NAMALWA (cell line): ENCODE measurements at regions not wholly inside any gene's neighbourhood (a gene's known extent, or its start where the extent isn't known, plus 50 kb on each side); places are given as distances from the start of the nearest gene placed in this dataset.
"Not testable (repeated sequence)": the region's sequence is repeated elsewhere in the genome, so short reads cannot be mapped to it uniquely, and the experiment has no call there.

Source experiments
- DNase-seq: peaks from one replicate; pipeline ENCODE4 v3.0.0-alpha.2; 2015; ENCODE audit warnings: low spot score

DNA sequence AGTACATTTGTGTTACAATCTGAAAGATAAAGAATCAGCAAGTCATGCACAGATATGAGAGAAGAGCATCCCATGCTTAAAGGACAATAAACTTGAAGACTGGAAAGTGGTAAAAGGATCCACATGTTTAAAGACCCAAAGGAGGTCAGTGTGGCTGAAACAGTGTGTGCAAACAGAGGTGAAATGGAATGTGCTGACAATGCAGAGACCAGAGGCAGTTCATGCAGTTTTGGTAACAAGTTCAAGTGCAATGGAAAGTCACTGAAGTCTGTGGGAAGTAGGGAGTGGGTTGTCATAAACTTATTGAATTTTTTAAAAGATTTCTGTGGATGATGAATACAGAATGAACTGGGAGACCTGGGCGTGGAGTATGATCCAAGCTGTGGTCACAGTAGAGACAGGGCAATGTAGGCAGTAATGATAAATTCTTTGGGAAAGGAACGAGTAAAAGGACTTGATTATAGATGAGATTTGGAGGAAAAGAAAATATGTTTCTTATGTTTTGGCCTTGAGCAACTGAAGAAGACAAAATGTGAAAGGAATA lies 408.0 kb downstream of the HGF start:
- DNase-seq: no peak

DNA sequence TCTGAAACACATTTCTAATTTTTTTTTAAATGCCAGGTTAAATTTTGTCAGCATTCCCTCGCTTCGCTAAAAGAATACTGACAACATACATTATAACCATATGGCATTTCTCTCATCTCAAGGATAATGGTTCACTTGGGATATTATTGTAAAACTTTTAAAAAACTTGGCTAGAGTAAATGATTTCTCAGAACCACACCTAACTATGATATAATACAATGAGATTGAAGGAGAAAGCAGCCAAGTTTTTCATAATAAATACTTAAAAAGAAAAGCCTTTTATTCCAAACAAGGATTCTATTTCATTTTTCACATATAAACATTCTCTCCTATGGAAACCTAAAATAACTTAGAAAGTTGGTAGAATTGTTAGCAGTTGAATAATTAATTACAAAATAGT lies 413.9 kb downstream of the HGF start:
- no peak for DNase-seq

DNA sequence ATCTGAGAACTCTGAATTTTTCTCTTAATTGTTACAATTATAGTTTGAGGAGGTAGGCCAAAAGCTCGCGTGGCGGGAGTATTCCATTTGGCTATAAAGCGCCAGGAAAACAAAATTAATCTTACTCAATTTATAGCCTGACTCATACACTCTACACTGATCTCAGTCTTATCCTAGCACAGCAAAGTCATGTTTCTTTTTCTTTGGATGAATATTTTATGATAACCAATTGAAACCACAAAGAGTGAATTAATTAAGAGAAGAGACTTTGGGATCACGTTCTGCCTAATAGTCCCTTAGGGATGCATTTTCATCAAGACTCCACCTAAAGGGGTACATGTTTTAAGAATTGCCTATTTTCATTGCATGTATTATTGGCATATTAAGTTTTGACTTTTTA lies 420.8 kb downstream of the HGF start:
- no peak for DNase-seq

DNA sequence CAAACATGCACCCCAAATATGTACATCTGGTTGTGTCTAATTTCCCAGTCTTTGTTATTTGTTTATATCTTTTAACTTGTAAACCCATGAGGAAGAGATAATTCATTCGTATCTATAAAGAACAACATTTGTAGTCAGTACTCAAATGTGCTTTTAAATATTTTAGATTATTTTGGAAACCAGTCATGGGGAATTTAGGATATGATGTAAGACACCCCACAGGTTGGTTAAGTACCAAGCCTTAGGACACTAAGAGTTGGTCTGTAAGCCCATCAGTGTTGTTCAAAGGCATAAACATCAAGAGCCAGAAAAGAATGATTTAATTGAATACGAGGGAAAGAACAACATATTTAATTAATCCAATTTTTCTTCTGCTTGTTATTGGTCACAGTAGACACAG lies 421.1 kb upstream of the SEMA3C start:
- DNase-seq: no peak

DNA sequence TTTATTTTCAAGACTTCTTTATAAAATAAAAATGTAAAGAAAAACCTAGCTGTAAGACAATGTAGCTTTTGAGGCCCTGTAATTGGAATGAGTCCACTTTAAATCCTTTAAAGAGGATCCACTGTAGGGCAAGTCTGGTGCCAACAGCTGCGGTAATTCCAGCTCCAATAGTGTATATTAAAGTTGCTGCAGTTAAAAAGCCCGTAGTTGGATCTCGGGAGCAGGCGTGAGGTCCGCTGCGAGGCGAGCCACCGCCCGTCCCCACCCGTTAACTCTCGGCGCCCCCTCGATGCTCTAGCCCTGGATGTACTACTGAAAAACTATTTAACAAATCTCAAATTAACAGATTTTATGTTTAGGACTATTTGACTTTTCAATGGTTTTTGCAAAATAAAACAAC lies 414.7 kb upstream of the SEMA3C start:
- DNase-seq: no peak

DNA sequence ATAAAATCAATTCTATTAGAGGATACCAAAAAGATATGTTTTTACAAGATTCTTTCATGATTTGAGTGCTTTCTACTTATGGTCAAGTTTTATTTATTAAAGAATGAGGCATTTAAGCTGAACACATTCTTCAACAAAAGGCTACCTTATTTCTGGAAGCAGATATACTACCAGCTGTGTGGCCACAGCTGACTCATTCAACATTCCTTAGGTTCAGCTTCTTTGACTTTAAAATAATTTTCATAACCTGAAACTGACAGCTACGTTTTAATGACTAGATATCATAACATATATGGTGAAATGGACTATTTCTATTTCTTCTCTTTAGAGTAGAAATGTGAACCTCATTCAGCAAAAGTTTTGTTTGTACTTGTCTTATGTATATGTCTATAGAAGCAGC lies 414.2 kb upstream of the SEMA3C start:
- DNase-seq: no peak

DNA sequence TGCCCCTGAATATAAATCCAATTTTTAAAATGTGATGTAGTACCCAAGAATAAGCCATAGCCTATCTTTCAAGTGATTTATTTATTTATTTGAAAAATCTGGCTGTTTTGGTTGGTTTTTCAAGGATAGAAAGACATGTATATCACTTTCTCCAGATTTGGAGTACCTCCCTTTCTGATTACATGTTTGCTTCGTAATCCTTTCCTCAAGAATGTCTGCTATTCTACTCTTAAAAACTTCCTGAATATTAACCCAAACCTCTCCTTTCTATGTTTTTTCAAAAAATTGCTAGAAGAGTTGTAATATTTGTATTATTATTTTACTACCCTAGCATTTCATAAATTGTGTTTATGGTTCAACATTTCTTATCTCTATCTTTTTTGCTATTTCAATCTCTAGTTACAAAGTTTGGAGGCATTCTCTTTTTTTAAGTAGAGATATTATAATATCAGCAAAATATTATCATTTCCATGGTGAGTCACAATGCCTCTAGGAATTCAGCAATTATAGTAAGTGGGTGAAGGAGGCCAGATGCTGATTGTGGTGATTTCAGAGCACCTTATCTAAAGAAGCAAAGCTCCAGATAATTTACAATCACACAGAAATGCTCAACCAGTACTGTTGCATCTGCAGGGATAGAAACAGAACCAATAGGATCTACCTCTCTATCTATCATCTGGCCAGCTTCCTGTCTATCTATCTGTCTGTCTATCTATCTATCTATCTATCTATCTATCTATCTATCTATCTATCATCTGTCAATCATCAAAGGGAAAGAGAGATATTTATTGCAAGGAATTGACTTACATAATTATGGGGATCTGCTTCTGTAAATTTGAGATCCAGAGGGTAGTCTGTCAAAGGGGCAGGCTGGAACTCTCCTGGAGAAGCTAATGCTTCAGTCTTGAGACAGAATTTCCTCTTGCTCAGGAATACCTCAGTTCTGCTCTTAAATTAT lies 412.5 kb upstream of the SEMA3C start:
- DNase-seq: no peak

DNA sequence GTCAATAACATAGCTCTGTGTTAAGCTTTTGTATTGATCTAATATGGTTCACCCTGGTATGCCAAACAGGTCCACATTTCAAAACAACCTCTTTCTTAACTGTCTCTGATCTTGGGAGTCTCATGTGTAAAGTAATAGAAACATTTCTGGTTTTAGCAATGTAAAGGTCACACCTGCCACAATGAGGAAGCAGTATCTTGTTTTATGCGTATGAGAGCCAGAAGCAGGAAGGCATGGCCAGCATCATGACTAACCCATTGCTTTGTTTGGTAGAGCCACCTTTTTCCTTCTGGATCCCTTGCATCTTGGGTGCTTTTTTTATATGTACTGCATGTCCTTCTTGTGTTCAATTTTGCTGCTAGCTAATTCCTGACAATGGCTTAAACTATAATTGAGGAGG lies 411.3 kb upstream of the SEMA3C start:
- DNase-seq: no peak

DNA sequence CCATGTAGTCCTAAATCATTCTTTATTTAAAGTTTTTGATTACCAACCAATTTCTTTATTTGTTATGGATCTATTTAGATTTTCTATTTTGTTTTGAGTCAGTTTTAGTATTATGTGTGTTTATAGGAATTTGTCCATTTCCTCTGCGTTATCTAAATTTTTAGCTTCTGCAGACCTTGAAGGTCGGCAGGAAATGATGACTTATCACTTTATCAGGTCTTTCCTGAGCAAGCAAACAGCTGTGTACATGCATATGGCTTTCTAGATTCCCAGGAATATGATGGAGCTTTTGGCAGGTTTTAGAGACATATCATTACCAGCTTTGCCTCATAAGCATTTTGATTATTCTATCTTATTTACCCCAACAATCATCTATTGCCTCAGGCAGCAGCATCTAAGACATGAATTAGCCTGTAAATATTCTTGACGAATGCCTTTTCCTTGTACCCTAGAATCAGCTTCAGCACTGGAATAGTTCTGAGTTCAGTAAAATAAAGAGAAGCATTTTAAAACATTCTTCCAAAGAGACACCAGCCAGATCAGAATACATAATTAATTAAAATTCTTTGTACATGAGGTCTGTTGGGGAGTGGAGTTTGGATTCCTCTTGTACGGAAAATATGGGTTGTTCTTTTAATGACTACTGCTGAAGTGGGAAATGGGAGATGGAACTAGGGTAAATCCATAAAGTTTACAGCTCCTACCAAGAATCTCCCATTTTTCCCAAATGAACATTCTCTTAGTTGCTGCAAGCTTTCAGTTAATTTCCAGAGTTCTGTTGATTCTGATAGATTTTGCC lies 408.8 kb upstream of the SEMA3C start:
- no peak for DNase-seq

DNA sequence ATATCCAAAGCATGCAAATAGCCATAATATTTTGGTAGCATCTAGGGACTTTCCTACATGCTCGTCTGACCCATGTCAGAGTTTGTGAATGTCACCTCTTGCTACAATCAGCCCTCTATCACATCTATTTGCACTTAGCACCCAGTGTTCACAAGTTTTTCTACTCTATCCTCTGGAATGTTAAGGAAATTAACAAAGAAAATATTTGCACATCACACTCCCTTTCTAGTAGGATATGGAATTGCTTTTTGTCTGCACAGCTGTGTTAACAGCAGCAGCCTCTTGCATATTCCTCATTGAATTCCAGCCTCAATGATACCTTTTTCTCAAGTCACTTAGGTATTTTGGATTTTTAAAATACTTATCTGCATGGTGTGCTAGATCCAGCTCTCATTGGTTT lies 403.1 kb upstream of the SEMA3C start:
- no peak for DNase-seq

DNA sequence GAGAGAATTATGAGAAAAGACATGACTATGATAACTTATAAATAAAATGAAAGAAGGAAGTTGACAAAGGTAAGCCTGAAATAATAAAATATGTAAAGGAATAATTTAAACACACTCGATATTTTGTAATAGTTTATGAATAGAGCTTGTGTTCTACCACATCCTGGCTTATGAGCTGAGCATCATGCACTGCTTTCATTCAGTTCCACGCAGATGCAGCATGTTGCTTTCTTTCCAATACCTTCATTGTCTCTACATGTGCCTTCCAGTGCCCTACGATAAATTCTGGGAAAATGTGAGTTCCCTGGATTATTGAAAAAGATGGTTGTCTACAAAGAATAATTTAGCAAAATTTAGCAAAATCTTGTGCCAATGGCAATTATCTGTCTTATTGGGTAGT lies 398.9 kb upstream of the SEMA3C start:
- DNase-seq: no peak

DNA sequence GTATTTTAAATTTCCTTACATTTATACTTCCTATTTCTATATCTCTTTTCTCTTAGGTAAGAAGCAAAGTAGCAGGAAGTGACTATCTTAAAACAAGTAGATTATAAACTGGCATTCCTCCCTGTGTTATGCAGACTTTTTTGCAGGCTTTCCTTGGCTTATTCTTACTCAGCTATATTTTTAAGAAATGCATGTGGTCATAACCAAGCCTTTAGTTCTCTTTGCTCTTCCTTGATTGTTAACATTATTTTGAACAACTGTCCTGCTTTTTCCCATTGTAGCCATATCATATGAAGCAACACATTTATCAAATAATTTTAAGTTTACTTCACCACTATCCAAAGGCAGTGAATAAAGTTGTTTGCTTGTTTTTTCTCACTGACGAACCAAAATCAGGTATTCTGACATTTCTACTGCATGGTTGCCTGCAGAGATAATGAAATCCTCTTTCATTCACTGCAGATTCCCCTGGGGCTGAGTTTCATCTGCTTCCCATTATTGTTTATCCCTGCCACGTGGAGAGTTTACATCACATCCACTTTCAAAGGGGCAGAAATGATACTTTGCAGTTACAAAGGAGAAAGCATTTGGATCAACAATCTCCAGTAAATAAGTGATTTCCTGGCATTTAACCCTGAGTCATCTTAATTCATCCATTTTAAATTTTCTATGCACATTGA lies 389.9 kb upstream of the SEMA3C start:
- DNase-seq: no peak

DNA sequence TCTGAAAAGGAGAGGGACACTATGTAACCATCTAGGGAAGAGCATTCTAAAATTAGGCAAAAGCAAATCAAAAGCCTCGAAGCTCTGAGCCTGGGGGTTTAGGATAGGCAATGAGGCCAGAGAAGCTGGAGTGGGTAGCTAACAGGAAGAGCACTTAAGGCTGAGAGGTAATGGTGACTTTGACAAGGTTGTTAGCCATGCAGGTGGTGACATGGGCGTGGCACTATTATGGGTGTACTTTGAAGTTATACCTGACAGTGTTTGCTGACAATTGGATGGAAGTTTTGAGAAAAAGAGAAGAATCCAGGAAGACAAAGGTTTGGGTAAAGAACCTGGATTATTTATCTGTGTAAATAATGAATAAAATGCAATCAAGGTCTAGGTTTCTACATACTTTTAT lies 383.0 kb upstream of the SEMA3C start:
- DNase-seq: no peak

DNA sequence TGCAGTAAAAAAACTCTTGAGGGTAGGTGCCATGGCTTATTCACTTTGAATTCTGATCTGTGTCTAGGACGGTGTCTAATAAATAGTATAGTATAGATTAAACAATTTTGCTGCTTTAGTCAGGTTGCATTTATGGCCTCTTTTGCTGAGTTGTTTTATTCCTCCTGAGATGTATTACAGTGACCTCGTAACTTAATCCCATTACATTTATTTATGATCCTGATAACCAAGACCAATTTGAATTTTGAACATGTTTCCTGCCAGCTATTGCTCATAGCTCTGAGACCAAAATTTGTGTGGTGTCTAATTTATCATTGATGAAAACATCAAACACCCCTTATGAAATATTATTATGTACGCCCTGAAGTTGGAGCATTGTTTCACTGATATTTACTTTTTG lies 381.9 kb upstream of the SEMA3C start:
- no peak for DNase-seq

DNA sequence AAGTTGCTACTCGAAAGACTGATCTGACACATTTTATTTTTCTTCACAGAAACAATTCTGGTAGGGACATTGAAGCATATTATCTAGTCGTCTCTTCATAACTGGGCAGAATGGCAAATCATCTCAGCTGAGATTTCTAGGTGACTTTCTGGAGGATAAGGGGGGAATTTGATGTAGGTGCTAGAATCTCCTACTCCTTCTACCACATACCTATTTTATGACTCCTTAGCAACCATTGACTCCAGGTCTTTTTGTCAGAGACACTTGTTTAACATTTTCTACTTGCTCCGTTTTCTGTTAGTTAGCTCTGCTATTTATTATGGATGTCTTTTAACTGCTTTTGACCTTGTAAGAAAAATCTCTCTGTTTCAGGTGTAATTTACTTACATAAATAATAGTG lies 380.9 kb upstream of the SEMA3C start:
- DNase-seq: no peak

DNA sequence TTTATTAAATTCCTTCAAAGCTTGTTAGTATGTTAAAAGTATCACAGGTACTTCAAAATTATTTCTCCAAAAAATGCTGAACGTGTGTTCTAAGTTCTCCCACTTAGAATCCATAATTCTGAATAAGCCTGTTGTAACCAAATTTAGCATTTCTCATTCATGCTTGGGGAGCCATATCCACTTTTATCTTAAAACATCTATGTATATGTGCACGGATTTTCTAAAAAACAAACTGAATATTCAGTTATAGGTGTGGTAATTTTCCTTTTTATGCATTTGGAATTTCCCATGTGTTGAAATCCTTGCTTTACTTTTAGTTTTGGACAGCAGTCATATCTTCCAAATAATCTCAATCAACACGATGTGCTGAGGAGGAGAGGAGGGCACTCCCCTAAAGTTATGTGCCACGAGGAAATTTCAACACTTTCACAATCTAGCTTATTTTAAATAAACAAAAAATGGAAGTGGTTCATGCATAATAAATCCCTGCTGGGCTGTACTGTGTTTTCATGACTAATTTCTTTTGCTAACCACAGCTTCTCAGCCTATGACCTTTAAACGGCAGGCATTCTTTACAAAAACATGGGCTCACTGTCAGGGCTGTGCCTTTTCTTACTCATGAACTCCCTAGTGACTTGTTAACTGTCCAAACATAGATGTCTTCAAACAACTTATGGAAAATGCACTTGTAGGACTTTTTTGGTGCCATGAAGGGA lies 380.3 kb upstream of the SEMA3C start:
- no peak for DNase-seq

DNA sequence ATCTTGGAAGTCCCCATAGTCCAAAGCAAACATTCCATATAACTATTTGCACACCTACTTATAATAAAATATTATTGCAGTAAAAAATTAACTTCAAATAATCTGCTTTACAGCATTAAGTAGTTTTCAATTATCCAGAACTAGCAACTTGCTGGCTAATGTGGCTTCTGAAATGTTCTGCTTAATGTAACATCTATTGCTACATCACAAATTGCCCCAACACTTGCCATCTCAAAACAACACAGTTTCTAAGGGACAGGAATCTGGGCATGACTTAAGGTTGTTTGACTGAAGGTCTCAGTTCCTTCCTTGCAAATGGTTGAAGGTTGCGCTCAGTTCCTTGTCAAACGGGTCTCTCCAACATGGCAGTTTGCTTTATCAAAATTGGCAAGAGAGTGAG lies 378.5 kb upstream of the SEMA3C start:
- no peak for DNase-seq

DNA sequence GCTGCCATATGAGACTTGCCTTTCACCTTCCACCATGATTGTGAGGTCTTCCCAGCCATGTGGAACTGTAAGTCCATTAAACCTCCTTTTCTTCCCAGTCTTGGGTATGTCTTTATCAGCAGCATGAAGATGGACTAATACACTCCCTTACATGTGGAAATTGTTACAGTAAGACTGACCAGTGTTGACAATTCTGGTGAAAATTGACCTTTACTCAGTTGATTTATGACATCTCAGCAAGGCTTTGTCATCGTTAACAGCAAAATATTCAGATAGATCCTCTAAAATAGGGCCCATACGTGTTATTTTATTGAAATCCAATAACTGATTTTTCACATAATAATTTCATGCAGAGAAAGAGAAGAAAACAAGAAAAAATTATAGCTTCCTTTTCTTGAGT lies 377.9 kb upstream of the SEMA3C start:
- no peak for DNase-seq

DNA sequence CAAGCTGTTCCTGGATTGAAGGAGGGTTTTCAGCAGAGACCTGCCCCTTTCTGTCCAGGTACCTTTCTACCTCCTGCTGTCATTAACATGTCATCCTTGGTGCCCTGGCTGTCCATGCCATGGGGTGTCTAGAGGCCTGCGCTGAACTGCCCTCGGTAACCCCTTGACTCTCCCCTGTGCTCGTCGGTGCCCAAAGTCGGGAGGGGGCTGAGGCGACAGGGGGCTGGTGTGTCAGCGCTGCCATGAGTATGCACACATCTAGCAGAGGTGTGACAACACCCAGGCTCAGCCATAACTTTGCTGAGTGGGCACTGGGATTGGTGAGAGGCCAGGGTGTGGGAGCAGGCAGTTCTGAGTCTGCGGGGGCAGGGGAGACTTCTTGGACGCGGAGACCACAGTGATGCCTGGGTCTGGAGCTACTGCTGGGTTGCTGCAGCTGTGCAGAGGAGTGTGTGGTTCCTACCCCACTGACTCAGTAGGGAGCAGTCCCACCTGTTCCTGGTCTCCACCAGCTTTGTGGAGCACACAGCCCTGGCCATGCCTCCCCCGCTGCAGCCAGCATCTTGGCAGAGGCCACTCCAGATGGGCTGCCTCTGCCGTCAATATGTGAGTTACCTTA lies 376.2 kb upstream of the SEMA3C start:
- DNase-seq: no peak

DNA sequence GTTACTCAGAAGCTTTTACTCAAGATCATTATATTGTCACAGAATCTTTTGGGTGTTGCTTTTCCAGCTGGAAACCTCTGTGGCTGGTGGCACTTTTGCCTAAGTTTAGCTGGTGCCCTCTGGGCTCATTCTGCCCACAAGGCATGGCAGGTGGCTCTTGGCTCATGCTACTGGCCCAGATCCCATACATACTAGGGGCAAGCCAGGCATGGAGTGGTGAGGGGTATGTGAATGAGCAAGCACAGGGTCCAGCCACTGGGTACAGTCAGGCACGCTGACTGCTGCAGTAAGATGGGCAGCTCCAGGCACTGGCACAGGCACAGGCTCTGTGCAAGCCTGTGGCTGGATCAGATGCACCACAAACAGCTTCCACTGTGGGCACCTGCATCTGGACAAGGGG lies 375.0 kb upstream of the SEMA3C start:
- DNase-seq: no peak

DNA sequence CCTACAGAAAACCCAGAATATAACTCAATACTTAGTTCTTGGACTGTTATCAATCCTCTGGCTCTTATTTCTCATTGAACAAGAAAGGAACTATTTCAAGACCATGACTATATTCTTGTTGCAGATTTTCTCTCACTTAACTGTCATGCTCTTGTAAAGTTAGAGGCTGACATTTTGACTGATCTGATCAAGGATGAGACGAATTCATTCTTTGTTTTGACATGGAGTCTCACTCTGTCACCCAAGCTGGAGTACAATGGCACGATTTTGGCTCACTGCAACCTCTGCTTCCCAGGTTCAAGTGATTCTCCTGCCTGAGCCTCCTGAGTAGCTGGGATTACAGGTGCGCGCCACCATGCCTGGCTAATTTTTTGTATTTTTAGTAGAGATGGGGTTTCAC lies 367.9 kb upstream of the SEMA3C start:
- DNase-seq: not testable (repeated sequence)
